Activated CD8-positive, alpha-beta T cell treated with anti-CD3 and anti-CD28 coated beads for 36 hours (primary cell): ENCODE measurements at regions not wholly inside any gene's neighbourhood (a gene's known extent, or its start where the extent isn't known, plus 50 kb on each side); places are given as distances from the start of the nearest gene placed in this dataset.

Source experiments
- ATAC-seq: fragments of 200-7000 bp; cut with Tn5 transposase; one replicate; pipeline ENCODE4 v1.10.0; 2021; ENCODE audit warnings: mild to moderate bottlenecking, moderate library complexity
- CTCF ChIA-PET: fragments of 350-600 bp; sonication (Branson Sonifier 250); formaldehyde crosslinking; loops from one replicate; lab custom pipeline; 2021; ENCODE audit warnings: antibody characterized with exemption; lab: Charles Lee
- POLR2A ChIA-PET: fragments of 350-600 bp; sonication (Branson Sonifier 250); formaldehyde crosslinking; loops from one replicate; lab custom pipeline; 2021; ENCODE audit warnings: antibody characterized with exemption; lab: Charles Lee
- DNase-seq: peaks from one replicate; pipeline ENCODE4 v3.0.0-alpha.2; 2020
- H3K27ac Mint-ChIP-seq: one replicate; pipeline ENCODE4 v1.8.0; 2021; ENCODE audit warnings: mild to moderate bottlenecking, mixed read lengths
- H3K27me3 Mint-ChIP-seq: one replicate; pipeline ENCODE4 v1.8.0; 2021; ENCODE audit warnings: mixed read lengths
- H3K36me3 Mint-ChIP-seq: one replicate; pipeline ENCODE4 v1.8.0; 2021; ENCODE audit warnings: low read depth, mixed read lengths
- H3K4me1 Mint-ChIP-seq: one replicate; pipeline ENCODE4 v1.8.0; 2021; ENCODE audit warnings: low read depth, mixed read lengths
- H3K4me3 Mint-ChIP-seq: one replicate; pipeline ENCODE4 v1.8.0; 2021; ENCODE audit warnings: mild to moderate bottlenecking, moderate library complexity, mixed read lengths
- H3K9me3 Mint-ChIP-seq: one replicate; pipeline ENCODE4 v1.8.0; 2021; ENCODE audit warnings: mixed read lengths
- CTCF ChIP-seq: fragments of 200-600 bp; IDR thresholded peaks from one replicate; pipeline ENCODE4 v1.8.0; 2022; ENCODE audit warnings: antibody characterized with exemption, mild to moderate bottlenecking
- intact Hi-C: fragments of 100-400 bp; cut with micrococcal nuclease; formaldehyde crosslinking; loops from one replicate; pipeline ENCODE4 v1.10.0; 2022

GRCh38 chr9:118609355-118610044 lies 759.7 kb downstream of the BRINP1 start:
- ATAC-seq = no peak
- Mint-ChIP-seq H3K9me3 (peaks cover 4% of the 10 kb centered on the region), H3K36me3 (no peaks in the 10 kb centered on the region), H3K27me3 (no peaks in the 10 kb centered on the region), H3K27ac (no peak overlapping the region), H3K4me3 (no peak overlapping the region), H3K4me1 (no peaks in the 10 kb centered on the region)
- intact Hi-C loops = no loop called here
- TF ChIP-seq CTCF = no peak
- DNase-seq = no peak
- ChIA-PET CTCF (no interaction called here), POLR2A (no interaction called here)

GRCh38 chr9:118612201-118612600 lies 757.0 kb downstream of the BRINP1 start:
- ChIA-PET POLR2A (no interaction called here), CTCF (no interaction called here)
- Mint-ChIP-seq H3K4me1 (no peaks in the 10 kb centered on the region), H3K27me3 (no peaks in the 10 kb centered on the region), H3K9me3 (peaks cover 4% of the 10 kb centered on the region), H3K4me3 (no peak overlapping the region), H3K36me3 (no peaks in the 10 kb centered on the region), H3K27ac (no peak overlapping the region)
- no peak for DNase-seq
- TF ChIP-seq CTCF = no peak
- no peak for ATAC-seq
- intact Hi-C loops = no loop called here

GRCh38 chr9:118613996-118614395 lies 755.2 kb downstream of the BRINP1 start:
- H3K27me3 Mint-ChIP-seq = no peaks in the 10 kb centered on the region
- peaks cover 4% of the 10 kb centered on the region for H3K9me3 Mint-ChIP-seq
- no peaks in the 10 kb centered on the region for H3K4me1 Mint-ChIP-seq
- no peak for TF ChIP-seq CTCF
- ChIA-PET CTCF (no interaction called here), POLR2A (no interaction called here)
- no peak for DNase-seq
- intact Hi-C loops = no loop called here
- no peak for ATAC-seq
- H3K36me3 Mint-ChIP-seq = no peaks in the 10 kb centered on the region
- H3K4me3 Mint-ChIP-seq = no peak overlapping the region
- no peak overlapping the region for H3K27ac Mint-ChIP-seq

- no peaks in the 10 kb centered on the region for H3K27me3 Mint-ChIP-seq
Measured at GRCh38 chr9:118618084-118618483, 751.2 kb downstream of the BRINP1 start.

More at GRCh38 chr9:118618084-118618483, 751.2 kb downstream of the BRINP1 start:
- ChIA-PET CTCF (no interaction called here), POLR2A (no interaction called here)
- Mint-ChIP-seq H3K4me1 (no peaks in the 10 kb centered on the region), H3K9me3 (no peaks in the 10 kb centered on the region), H3K4me3 (no peak overlapping the region), H3K27ac (no peak overlapping the region), H3K36me3 (no peaks in the 10 kb centered on the region)
- no peak for TF ChIP-seq CTCF
- ATAC-seq = no peak
- intact Hi-C loops = no loop called here
- no peak for DNase-seq
